Endodermal cell (in vitro differentiated cells): ENCODE measurements at regions not wholly inside any gene's neighbourhood (a gene's known extent, or its start where the extent isn't known, plus 50 kb on each side); places are given as distances from the start of the nearest gene placed in this dataset.

ENCODE experiments used
- DNase-seq: peaks from one replicate; pipeline ENCODE4 v3.0.0-alpha.2; 2017
- H3K27ac ChIP-seq: 2 replicates; pipeline ENCODE4 v1.5.1; 2013; ENCODE audit warnings: mild to moderate bottlenecking, low read depth, low read length, moderate library complexity
- H3K27me3 ChIP-seq: 2 replicates; pipeline ENCODE4 v1.6.1; 2013; ENCODE audit warnings: mild to moderate bottlenecking, low read length, moderate library complexity; ENCODE audit not compliant: insufficient read depth, control insufficient read depth, poor library complexity, severe bottlenecking
- H3K36me3 ChIP-seq: 2 replicates; pipeline ENCODE4 v1.7.0; 2013; ENCODE audit warnings: mild to moderate bottlenecking, low read length, moderate library complexity; ENCODE audit not compliant: control insufficient read depth, insufficient read depth
- H3K4me1 ChIP-seq: one replicate; pipeline ENCODE4 v1.7.0; 2013; ENCODE audit warnings: low read length; ENCODE audit not compliant: control insufficient read depth, insufficient read depth
- H3K4me3 ChIP-seq: 2 replicates; pipeline ENCODE4 v1.5.1; 2013; ENCODE audit warnings: mild to moderate bottlenecking, low read length, moderate library complexity
- H3K9ac ChIP-seq: 2 replicates; pipeline ENCODE4 v1.6.1; 2013; ENCODE audit warnings: mild to moderate bottlenecking, low read length, moderate library complexity; ENCODE audit not compliant: poor library complexity, severe bottlenecking; ENCODE audit errors: extremely low read depth
- H3K9me3 ChIP-seq: 2 replicates; pipeline ENCODE4 v1.6.1; 2013; ENCODE audit warnings: mild to moderate bottlenecking, low read length, moderate library complexity; ENCODE audit not compliant: control insufficient read depth
- H3K27ac Mint-ChIP-seq: 2 replicates; pipeline ENCODE4 v1.8.0; 2020; ENCODE audit warnings: mixed read lengths
- H3K27me3 Mint-ChIP-seq: 2 replicates; pipeline ENCODE4 v1.8.0; 2021; ENCODE audit warnings: mild to moderate bottlenecking, mixed read lengths; ENCODE audit not compliant: insufficient read depth
- H3K36me3 Mint-ChIP-seq: 2 replicates; pipeline ENCODE4 v1.8.0; 2020; ENCODE audit warnings: low read depth, mixed read lengths
- H3K4me1 Mint-ChIP-seq: 2 replicates; pipeline ENCODE4 v1.8.0; 2020; ENCODE audit warnings: mixed read lengths
- H3K4me3 Mint-ChIP-seq: 2 replicates; pipeline ENCODE4 v1.8.0; 2020; ENCODE audit warnings: mild to moderate bottlenecking, moderate library complexity, mixed read lengths
- H3K9me3 Mint-ChIP-seq: 2 replicates; pipeline ENCODE4 v1.8.0; 2020; ENCODE audit warnings: mild to moderate bottlenecking, mixed read lengths
- CTCF ChIP-seq: fragments of 200-600 bp; sonication (generic); conservative IDR thresholded peaks from 2 replicates; pipeline ENCODE4 v1.5.0; 2021; ENCODE audit warnings: antibody characterized with exemption, mild to moderate bottlenecking
- WGBS, 2 experiments: methylation state at CpG; one replicate each; pipeline versions ENCODE4 v1.1.5 to v1.1.7; 2013; ENCODE audit warnings: missing lambda C conversion rate in 2 of 2, mixed read lengths in 1 of 2; ENCODE audit not compliant: insufficient coverage in 1 of 2, insufficient read length in 1 of 2; 5-methylcytosine and 5-hydroxymethylcytosine counted together

- 97 to 98% methylated on average over 9 to 10 of the region's 10 CpGs for WGBS, 2 experiments
- H3K27me3 Mint-ChIP-seq, result peaks cover 5% of the 10 kb centered on the region
- H3K4me1 Mint-ChIP-seq, result peaks cover 16% of the 10 kb centered on the region
- no peak for DNase-seq
- H3K27ac ChIP-seq, result no peak overlapping the region
- no peaks in the 10 kb centered on the region for H3K36me3 ChIP-seq
- H3K4me3 ChIP-seq, result no peak overlapping the region
- H3K4me1 ChIP-seq, result peaks cover 4% of the 10 kb centered on the region
- H3K36me3 Mint-ChIP-seq, result no peaks in the 10 kb centered on the region
- H3K4me3 Mint-ChIP-seq, result no peak overlapping the region
- no peaks in the 10 kb centered on the region for H3K27me3 ChIP-seq
- H3K27ac Mint-ChIP-seq, result no peak overlapping the region
- no peak for TF ChIP-seq CTCF
- H3K9me3 Mint-ChIP-seq, result no peaks in the 10 kb centered on the region
- H3K9ac ChIP-seq, result no peak overlapping the region
- H3K9me3 ChIP-seq, result no peaks in the 10 kb centered on the region
Measured at GRCh38 chr2:9100080-9100876, 96.8 kb upstream of the MBOAT2 start.

DNA sequence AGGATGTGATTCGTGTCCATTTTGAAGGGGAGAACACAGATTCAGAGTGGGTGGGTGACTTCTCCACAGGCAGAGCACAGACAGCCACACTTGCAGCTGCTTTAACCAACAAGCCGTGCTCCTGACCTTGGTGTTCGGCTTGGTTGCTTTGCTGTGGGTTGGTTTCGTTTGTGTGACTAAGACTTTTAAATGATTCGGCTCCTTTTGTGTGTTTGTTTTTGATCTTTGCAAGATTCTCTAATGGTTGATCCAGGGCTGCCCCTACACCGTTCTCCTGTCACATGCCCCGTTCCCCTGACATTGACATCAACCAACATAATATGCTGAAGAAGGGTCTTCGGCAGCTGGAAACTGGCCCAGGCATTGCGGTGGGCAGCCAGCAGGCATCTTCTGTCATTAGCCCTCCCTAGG lies 95.9 kb upstream of the MBOAT2 start:
- Mint-ChIP-seq H3K4me1 (peaks cover 16% of the 10 kb centered on the region), H3K9me3 (no peaks in the 10 kb centered on the region), H3K27ac (no peak overlapping the region), H3K4me3 (no peak overlapping the region), H3K27me3 (peaks cover 11% of the 10 kb centered on the region), H3K36me3 (no peaks in the 10 kb centered on the region)
- 81% methylated on average over 9 of the region's 9 CpGs; no CpG with 5 or more reads in 1 of the 2 experiments for WGBS, 2 experiments
- no peak overlapping the region for H3K9ac ChIP-seq
- H3K4me1 ChIP-seq, result peaks cover 4% of the 10 kb centered on the region
- no peak overlapping the region for H3K4me3 ChIP-seq
- TF ChIP-seq CTCF, result no peak
- DNase-seq, result peak; percentile 36
- no peak overlapping the region for H3K27ac ChIP-seq
- no peaks in the 10 kb centered on the region for H3K9me3 ChIP-seq
- H3K27me3 ChIP-seq, result no peaks in the 10 kb centered on the region
- no peaks in the 10 kb centered on the region for H3K36me3 ChIP-seq

DNA sequence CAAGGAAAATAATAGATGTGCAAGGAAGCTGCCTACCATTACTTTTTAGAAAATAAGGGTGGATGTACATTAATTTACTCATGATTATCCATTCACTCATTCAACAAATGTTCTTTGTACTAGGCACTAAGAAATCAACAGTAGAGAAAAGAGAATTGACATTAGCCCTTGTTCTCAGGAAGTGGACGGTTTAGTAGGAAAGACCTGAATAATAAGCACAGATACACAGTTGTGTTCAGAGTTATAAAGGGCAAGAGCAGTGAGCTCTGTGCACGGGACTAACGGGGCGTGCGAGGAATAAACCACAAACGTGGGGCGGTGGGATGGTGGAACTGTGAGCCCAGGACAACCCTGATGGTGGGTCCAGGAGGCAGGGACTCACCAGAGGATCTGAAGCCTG lies 94.4 kb upstream of the MBOAT2 start:
- peaks cover 19% of the 10 kb centered on the region for H3K27me3 Mint-ChIP-seq
- no peak overlapping the region for H3K4me3 Mint-ChIP-seq
- no peak overlapping the region for H3K27ac Mint-ChIP-seq
- no peaks in the 10 kb centered on the region for H3K36me3 Mint-ChIP-seq
- Histone ChIP-seq H3K27me3 (no peaks in the 10 kb centered on the region), H3K27ac (no peak overlapping the region), H3K36me3 (no peaks in the 10 kb centered on the region), H3K9ac (no peak overlapping the region), H3K9me3 (no peaks in the 10 kb centered on the region), H3K4me3 (no peak overlapping the region), H3K4me1 (peaks cover 2% of the 10 kb centered on the region)
- WGBS, 2 experiments, result 93 to 99% methylated on average over 7 of the region's 7 CpGs
- H3K9me3 Mint-ChIP-seq, result no peaks in the 10 kb centered on the region
- no peak for TF ChIP-seq CTCF
- peaks cover 9% of the 10 kb centered on the region for H3K4me1 Mint-ChIP-seq
- DNase-seq, result no peak
